ENCODE measurements at regions not wholly inside any gene's neighbourhood (a gene's known extent, or its start where the extent isn't known, plus 50 kb on each side); places are given as distances from the start of the nearest gene placed in this dataset.

GRCh38 chr17:13076905-13077304 lies 59.1 kb upstream of the ELAC2 start:
- DNase-seq, result no peak

DNA sequence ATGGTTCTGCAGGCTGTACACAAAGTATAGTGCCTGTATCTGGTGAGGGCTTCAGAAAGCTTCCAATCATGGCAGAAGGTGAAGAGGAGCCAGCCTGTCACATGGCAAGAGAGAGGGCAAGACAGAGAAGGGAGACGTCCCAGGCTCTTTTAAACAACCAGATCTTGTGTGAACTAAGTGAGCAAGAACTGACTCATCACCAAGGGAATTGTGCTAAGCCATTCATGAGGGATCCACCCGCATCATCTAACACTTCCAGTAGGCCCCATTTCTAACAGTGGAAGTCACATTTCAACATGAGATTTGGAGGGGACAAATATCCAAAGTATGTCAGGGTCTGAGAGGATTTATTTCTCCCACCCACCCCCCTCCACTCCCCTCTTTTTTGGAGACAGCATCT lies 56.2 kb upstream of the ELAC2 start:
- no peak for DNase-seq

GRCh38 chr17:13073018-13073417 lies 55.2 kb upstream of the ELAC2 start:
- no peak for DNase-seq

DNA sequence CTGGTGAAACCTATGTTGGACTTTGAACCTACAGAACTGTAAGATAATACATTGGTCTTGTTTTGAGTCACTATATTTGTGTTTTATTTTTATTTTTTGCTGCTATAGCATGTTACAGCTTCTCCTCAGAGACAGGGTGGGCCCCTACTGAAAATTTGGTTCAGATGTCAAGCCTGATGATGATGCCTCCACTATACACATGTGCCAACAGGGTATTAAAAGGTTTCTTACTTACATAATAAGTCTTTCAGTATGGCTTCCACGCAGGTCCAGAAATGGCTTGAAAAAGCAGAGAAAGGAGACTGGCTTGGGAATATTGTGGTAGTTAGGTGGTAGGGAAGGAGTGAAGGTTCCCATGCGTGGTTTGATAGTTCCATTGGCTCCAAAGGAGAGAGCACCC lies 52.9 kb upstream of the ELAC2 start:
- no peak for DNase-seq

GRCh38 chr17:13067629-13068303 lies 49.9 kb upstream of the ELAC2 start:
- DNase-seq, result no peak
